ENCODE measurements at regions not wholly inside any gene's neighbourhood (a gene's known extent, or its start where the extent isn't known, plus 50 kb on each side); places are given as distances from the start of the nearest gene placed in this dataset.
"Not testable (repeated sequence)": the region's sequence is repeated elsewhere in the genome, so short reads cannot be mapped to it uniquely, and the experiment has no call there.

GRCh38 chr7:68371985-68372384 is 1226.3 kb upstream of the AUTS2 start:
- no peak for DNase-seq (ENCODE audit: low spot score)

GRCh38 chr7:68376131-68376661 is 1222.1 kb upstream of the AUTS2 start:
- no peak for DNase-seq (ENCODE audit: low spot score)

GRCh38 chr7:68381731-68382130 is 1216.5 kb upstream of the AUTS2 start:
- no peak for DNase-seq (ENCODE audit: low spot score)

- no peak for DNase-seq (ENCODE audit: low spot score)
These were observed 1213.7 kb upstream of the AUTS2 start for GRCh38 chr7:68384581-68384980.

DNA sequence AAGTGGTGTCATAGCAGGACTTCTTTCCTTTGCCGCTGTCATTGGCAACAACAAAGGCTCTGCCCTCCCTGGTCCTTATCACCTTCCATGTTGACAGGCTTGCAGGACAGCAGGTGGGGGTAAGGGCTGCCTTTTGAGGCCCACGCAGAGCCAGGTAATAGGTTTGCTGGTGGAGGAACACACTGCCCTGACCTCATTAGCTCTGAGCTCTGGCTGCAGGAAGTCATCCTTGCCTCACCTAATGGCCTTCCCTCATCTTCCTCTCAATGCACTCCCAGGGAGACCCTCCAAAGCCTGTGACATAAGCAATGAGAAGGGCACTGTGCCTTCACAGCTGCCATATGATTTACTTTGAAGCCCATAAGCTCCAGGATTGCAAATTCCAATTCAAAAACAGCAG is 1205.2 kb upstream of the AUTS2 start:
- no peak for DNase-seq (ENCODE audit: low spot score)

- DNase-seq (ENCODE audit: low spot score), result no peak
These were observed 1204.1 kb upstream of the AUTS2 start for GRCh38 chr7:68394131-68394530.

DNA sequence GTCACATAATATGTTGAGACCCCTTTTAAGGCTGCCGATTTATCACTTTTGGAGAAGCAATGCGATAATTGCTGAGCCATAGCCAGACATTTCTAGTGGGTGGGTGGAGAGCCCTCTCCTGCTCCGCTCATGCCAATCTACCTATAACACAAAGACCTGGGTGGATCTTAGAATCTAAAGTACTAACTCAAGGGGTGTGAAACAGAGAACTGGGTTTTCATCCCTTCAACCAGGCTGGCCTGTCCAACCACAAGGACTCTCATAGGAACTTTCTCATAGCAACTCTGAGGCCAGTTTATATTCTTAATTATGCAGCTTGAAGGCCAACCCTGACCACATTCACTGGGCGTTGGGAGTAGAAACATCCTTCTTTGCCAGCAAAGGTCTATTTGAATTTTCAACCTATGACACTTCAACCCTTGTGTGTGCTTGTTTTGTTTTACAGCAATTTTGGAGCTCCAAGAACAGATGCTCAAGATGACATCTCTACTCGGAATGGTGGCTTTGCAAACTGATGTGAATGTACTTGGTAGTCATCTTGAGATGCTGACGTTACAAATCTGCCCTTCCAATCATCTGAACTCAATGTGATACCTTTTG is 1198.2 kb upstream of the AUTS2 start:
- no peak for DNase-seq (ENCODE audit: low spot score)

- DNase-seq (ENCODE audit: low spot score), result no peak
These were observed 1197.5 kb upstream of the AUTS2 start for GRCh38 chr7:68400783-68401182.

GRCh38 chr7:68401313-68401712 is 1197.0 kb upstream of the AUTS2 start:
- DNase-seq (ENCODE audit: low spot score), result no peak

GRCh38 chr7:68406480-68406879 is 1191.8 kb upstream of the AUTS2 start:
- DNase-seq (ENCODE audit: low spot score), result no peak

- no peak for DNase-seq (ENCODE audit: low spot score)
These were observed 1190.8 kb upstream of the AUTS2 start for GRCh38 chr7:68407460-68407859.

DNA sequence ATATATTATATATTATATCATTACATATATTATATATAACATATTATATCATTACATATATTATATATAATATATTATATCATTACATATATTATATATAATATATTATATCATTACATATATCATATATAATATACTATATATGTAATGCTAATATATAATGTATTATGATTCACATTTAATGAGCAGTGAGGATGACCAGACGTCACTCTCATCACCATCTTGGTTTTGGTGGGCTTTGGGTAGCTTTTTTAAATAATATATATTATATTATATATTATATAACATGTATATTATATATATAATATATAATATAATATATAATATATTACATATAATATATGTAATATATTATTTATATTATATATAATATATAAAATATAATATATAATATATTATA is 1189.4 kb upstream of the AUTS2 start:
- DNase-seq (ENCODE audit: low spot score), result no peak

DNA sequence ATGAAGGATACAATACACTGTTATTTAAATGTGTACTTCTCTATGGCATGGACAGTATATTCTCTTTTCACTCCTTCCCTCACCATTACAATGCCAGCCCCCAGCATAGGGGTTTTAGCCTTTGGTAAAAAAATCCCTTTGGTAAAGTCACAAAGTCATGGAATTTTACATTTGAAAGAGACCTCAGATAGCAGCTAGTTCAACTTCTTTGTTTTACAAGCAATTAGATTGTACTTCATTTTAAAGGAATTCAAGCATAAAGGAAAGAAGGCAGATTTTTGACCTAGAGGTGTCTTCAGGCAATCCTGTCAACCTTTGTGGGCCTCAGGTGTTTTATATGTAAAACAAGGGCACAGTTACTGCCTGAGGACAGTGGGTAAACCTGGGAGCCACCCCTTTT is 1188.4 kb upstream of the AUTS2 start:
- no peak for DNase-seq (ENCODE audit: low spot score)

- not testable (repeated sequence) for DNase-seq (ENCODE audit: low spot score)
These were observed 1187.6 kb upstream of the AUTS2 start for GRCh38 chr7:68410693-68411092.

- DNase-seq (ENCODE audit: low spot score), result no peak
These were observed 1186.5 kb upstream of the AUTS2 start for GRCh38 chr7:68411742-68412141.

DNA sequence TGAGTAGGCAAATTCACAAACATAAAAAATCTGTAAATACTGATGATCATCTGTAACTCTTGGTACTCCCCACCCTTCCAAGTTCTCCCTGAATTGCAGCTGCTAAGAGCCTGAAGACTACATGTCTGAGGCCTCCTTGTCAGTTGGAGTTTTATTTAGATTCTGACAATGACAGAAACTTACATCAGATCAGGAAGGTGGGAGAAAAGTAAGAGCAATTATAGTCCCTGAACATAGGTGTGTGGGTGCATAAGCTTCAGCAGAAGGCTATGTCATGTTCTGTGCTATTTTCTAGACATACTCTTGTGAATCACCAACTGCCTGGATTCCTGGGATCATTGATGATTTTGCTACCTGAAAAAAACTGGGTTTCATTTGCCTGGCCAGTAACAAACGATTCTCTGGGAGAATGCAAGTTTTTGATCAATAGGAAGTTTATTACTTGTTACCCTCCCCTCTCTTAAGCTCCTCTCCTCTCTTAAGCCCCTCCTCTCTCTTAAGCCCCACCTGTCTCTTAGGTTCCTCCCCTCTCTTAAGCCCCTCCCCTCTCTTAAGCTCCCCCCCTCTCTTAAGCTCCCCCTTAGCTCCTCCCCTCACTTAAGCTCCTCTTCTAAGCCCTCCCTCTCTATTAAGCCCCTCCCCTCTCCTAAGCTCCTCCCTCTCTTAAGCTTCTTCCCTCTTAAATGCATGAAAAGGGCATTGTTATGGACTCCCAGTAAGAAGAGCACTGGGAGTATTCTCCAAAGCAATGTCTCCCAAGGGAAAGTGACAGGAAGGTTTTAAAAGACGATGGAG is 1183.4 kb upstream of the AUTS2 start:
- no peak for DNase-seq (ENCODE audit: low spot score)

DNA sequence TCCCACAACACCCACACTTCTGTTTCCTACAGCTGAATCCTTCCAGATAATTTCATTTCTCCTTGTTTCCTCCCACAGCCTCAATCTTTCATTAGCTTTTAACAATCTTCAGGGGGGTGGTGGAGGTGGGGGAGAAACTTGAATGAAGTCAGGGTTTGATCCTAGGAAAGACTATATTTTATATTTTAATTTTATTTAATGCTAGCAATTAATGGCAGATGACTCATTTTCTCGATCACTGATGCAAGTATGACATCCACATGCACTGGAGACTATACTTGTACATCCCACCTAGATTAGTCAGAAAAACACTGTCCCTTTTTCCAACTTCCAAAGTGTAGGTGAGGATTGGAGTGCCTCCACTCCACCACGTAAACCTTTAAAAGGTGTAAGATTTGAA is 1181.3 kb upstream of the AUTS2 start:
- DNase-seq (ENCODE audit: low spot score), result no peak

GRCh38 chr7:68417659-68418058 is 1180.6 kb upstream of the AUTS2 start:
- DNase-seq (ENCODE audit: low spot score), result no peak

DNA sequence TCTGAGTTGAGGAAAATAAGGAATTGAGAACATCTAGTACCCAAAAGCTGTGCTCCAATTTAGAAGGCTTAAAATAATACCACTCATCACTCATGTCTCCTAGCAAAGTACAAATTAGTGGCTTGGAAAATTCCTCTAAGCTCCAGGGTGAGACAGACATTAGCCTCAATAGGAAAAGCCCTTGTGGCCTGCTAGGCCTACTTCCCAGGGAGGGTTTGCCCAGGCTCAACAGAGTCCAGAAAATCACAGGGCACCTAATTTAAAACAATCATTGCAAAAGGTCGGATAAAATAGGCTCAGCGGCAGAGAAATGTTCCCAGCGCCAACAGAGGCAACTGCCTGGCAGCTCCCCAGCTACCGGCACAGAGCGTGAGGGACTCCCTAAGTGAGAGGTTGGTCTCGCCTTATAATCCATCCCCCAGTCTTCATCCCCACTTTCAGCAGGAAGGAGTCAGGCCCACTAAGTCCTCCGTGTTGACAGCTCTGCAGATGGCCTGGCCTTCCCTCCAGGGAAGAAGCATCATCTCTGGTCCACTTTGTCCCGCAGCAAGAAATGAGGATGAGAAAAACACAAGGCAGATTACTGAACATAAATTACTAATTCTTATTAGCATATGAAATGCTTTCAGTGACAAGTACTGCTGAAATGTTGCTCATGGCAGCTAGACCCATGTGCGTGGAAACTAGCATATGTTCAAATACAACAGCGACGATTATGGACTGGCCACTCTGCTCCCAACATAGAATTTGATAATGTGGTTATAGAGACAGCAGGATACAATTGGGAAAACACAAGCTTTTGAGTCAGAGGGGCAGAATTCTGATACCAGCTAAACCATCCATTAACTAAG is 1177.7 kb upstream of the AUTS2 start:
- DNase-seq (ENCODE audit: low spot score), result no peak

- DNase-seq (ENCODE audit: low spot score), result no peak
These were observed 1176.6 kb upstream of the AUTS2 start for GRCh38 chr7:68421712-68422111.

DNA sequence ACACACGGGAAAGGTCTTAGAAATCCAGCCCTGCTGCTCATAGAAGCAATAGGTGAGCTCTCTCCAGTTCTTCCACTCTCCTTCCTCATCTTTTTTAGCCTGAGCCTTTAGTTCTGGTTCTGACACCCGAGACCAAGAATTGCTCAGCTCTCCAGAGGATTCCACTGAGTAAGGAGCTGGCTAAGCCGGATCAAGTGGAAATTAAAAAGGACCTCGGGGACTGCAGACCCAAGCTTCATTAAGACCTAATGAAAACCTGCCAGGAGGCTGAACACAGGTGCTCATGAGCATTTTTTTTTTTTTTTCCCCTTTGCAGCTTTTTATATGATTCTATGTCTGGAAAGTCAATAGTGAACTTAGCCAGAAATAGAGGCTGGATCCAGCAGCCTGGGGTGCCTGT is 1176.0 kb upstream of the AUTS2 start:
- no peak for DNase-seq (ENCODE audit: low spot score)

DNA sequence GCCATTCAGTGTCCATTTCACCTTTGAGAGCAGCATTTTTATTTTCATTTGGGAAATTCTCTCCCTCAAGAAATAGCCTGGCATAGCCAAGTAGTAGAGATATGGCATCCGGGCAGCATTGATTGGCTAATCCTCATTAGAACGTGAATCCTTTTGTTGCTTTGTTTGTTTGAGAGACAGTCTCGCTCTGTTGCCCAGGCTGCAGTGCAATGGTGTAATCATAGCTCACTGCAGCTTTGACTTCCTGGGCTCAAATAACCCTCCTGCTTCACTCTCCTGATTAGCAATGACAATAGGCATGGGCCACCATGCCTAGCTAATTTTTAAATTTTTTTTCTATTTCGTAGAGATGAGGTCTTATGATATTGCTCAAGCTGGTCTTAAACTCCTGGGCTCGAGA is 1174.9 kb upstream of the AUTS2 start:
- DNase-seq (ENCODE audit: low spot score), result no peak

Measured in ureter (tissue), 1 donor.